ENCODE measurements at regions not wholly inside any gene's neighbourhood (a gene's known extent, or its start where the extent isn't known, plus 50 kb on each side); places are given as distances from the start of the nearest gene placed in this dataset.

- no peak overlapping the region for H3K4me3 ChIP-seq
- ChIA-PET CTCF (ENCODE audit: low intra/inter-chr PET ratio) (no interaction called here), POLR2A (no interaction called here)
- in situ Hi-C loops (cut with MboI) (no loop called here), intact Hi-C loops (cut with micrococcal nuclease) (no loop called here)
- 2% methylated on average over 3 of the region's 3 CpGs for WGBS (ENCODE audit: insufficient coverage, low coverage, missing lambda C conversion rate)
- no peaks in the 10 kb centered on the region for H3K79me2 ChIP-seq (ENCODE audit: control insufficient read depth, insufficient read depth, low read length)
- no TSS peak for BruUV-seq (replicated peaks)
- H3K9me1 ChIP-seq (ENCODE audit: control insufficient read depth, insufficient read depth, low read length), result no peaks in the 10 kb centered on the region
- no peaks in the 10 kb centered on the region for H3K9me3 ChIP-seq (replicated peaks; ENCODE audit: control insufficient read depth, insufficient read depth, low read depth, low read length)
- no peak for FAIRE-seq
- no peak for DNase-seq (ENCODE audit: extremely low read depth in 1 of 4, low spot score in 3 of 4)
- no peaks in the 10 kb centered on the region for H4K20me1 ChIP-seq (replicated peaks; ENCODE audit: control insufficient read depth, insufficient read depth, low read length)
- no peaks in the 10 kb centered on the region for H3K36me3 ChIP-seq (ENCODE audit: control insufficient read depth, insufficient read depth, low read length)
- no peak overlapping the region for H2AFZ ChIP-seq (ENCODE audit: low read depth, low read length)
- H3K4me2 ChIP-seq (ENCODE audit: insufficient read depth, low read length), result no peak overlapping the region
- no peak for ATAC-seq
- no peaks in the 10 kb centered on the region for H3K4me1 ChIP-seq (replicated peaks in 1 of 2; ENCODE audit: control insufficient read depth in 2 of 2, insufficient read depth in 2 of 2, low read length in 2 of 2)
- no peaks in the 10 kb centered on the region for H3K27me3 ChIP-seq (ENCODE audit: control insufficient read depth in 2 of 2, insufficient read depth in 2 of 2, low read length in 2 of 2)
- H3K27ac ChIP-seq (ENCODE audit: extremely low read depth, low read depth, low read length), result no peak overlapping the region
- H3K9ac ChIP-seq (ENCODE audit: insufficient read depth in 1 of 2, low read depth in 2 of 2, low read length in 2 of 2), result no peak overlapping the region
- TF ChIP-seq TAF9B (IDR thresholded peaks at IDR 0.05; ENCODE audit: partially characterized antibody) (no peak), ZNF175 (CRISPR knock-in tag; IDR thresholded peaks at IDR 0.05; ENCODE audit: low read depth) (no peak), IRF1 (CRISPR knock-in tag; IDR thresholded peaks at IDR 0.05; ENCODE audit: borderline replicate concordance) (no peak), THRB (CRISPR knock-in tag; conservative IDR thresholded peaks at IDR 0.05) (no peak), ZNF316 (IDR thresholded peaks at IDR 0.05) (no peak), HNRNPH1 (optimal IDR thresholded peaks at IDR 0.05; ENCODE audit: low read depth, low read length) (no peak), CREB1 (IDR thresholded peaks at IDR 0.05) (no peak), CREB1 (CRISPR knock-in tag; IDR thresholded peaks at IDR 0.05) (no peak), KAT8 (IDR thresholded peaks at IDR 0.05; ENCODE audit: low read depth) (no peak), ZMIZ1 (IDR thresholded peaks at IDR 0.05; ENCODE audit: low read depth in 2 of 2, low read length in 2 of 2) (no peak), ZNF212 (CRISPR knock-in tag; IDR thresholded peaks at IDR 0.05) (no peak), MLX (CRISPR knock-in tag; conservative IDR thresholded peaks at IDR 0.05) (no peak), PTTG1 (tag; IDR thresholded peaks at IDR 0.05; ENCODE audit: low read depth) (no peak), BACH1 (tag; IDR thresholded peaks at IDR 0.05) (no peak), HDGF (IDR thresholded peaks at IDR 0.05) (no peak)
Measured at GRCh38 chr6:141659582-141659981, 473.1 kb upstream of the GJE1 start.

Measured in K562 (cell line).